PC-3 (cell line): ENCODE measurements at regions not wholly inside any gene's neighbourhood (a gene's known extent, or its start where the extent isn't known, plus 50 kb on each side); places are given as distances from the start of the nearest gene placed in this dataset.

ENCODE experiments used
- EZH2 ChIP-seq: fragments of 300-600 bp; sonication (generic); IDR thresholded peaks from one replicate; pipeline ENCODE4 v1.6.1; 2017; ENCODE audit warnings: antibody characterized with exemption, mild to moderate bottlenecking, low read length; ENCODE audit not compliant: unreplicated experiment
- EZH2phosphoT487 ChIP-seq: fragments of 300-600 bp; sonication (generic); IDR thresholded peaks from 2 replicates; pipeline ENCODE4 v1.6.1; 2018; ENCODE audit warnings: mild to moderate bottlenecking, antibody characterized with exemption, low read length, borderline replicate concordance
- TF ChIP-seq, protein P1 (sequence below): fragments of 300-600 bp; sonication (generic); conservative IDR thresholded peaks from 2 replicates; pipeline ENCODE4 v1.5.1; 2017; ENCODE audit warnings: antibody characterized with exemption, low read depth, mild to moderate bottlenecking, low read length

DNA sequence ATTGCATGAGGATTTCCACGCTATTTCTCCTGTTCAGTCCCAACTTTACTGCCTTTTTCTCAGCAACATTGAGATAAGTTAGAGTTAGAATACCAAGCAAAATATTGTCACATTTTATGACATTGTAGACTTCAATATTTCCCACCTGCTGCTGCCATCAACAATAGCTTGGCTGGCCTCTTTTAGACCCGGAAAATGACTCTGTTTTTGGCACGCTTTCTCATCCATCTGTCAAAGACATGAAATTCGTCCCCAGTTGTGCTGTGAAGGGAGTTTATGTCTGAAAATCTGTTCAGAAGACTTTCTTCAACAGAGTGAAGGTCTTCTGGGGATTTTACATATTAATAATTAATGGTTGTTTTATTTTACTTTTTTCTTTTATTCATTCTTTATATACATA lies 857.3 kb downstream of the FRK start:
- TF ChIP-seq EZH2 (no peak), EZH2phosphoT487 (no peak)
- TF ChIP-seq, protein P1, sequence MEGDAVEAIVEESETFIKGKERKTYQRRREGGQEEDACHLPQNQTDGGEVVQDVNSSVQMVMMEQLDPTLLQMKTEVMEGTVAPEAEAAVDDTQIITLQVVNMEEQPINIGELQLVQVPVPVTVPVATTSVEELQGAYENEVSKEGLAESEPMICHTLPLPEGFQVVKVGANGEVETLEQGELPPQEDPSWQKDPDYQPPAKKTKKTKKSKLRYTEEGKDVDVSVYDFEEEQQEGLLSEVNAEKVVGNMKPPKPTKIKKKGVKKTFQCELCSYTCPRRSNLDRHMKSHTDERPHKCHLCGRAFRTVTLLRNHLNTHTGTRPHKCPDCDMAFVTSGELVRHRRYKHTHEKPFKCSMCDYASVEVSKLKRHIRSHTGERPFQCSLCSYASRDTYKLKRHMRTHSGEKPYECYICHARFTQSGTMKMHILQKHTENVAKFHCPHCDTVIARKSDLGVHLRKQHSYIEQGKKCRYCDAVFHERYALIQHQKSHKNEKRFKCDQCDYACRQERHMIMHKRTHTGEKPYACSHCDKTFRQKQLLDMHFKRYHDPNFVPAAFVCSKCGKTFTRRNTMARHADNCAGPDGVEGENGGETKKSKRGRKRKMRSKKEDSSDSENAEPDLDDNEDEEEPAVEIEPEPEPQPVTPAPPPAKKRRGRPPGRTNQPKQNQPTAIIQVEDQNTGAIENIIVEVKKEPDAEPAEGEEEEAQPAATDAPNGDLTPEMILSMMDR, result no peak
